SK-N-SH treated with all-trans-retinoic acid at 6 μM for 48 hours (cell line): ENCODE measurements at regions not wholly inside any gene's neighbourhood (a gene's known extent, or its start where the extent isn't known, plus 50 kb on each side); places are given as distances from the start of the nearest gene placed in this dataset.

Source experiments
- ATAC-seq: fragments of 200-7000 bp; cut with Tn5 transposase; 3 replicates; pipeline ENCODE4 v1.9.1; 2020; ENCODE audit warnings: mild to moderate bottlenecking, moderate library complexity
- ARNTL ChIP-seq: fragments of 450-650 bp; formaldehyde crosslinking; IDR thresholded peaks from 2 replicates; pipeline ENCODE4 v1.5.0; 2020; ENCODE audit warnings: low read depth, mild to moderate bottlenecking, moderate library complexity, borderline replicate concordance
- BACH2 ChIP-seq: fragments of 250-450 bp; sonication (Bioruptor Pico); IDR thresholded peaks from 2 replicates; pipeline ENCODE4 v1.9.0; 2021; ENCODE audit warnings: mild to moderate bottlenecking, borderline replicate concordance
- CREB5 ChIP-seq: fragments of 250-450 bp; sonication (Bioruptor Pico); IDR thresholded peaks from 2 replicates; pipeline ENCODE4 v1.5.1; 2020; ENCODE audit warnings: low read depth, mild to moderate bottlenecking, moderate library complexity
- CSDC2 ChIP-seq: fragments of 250-450 bp; sonication (Bioruptor Pico); IDR thresholded peaks from 2 replicates; pipeline ENCODE4 v1.5.0; 2020; ENCODE audit warnings: mild to moderate bottlenecking, moderate library complexity
- CSRNP3 ChIP-seq: fragments of 250-450 bp; sonication (Bioruptor Pico); IDR thresholded peaks from 2 replicates; pipeline ENCODE4 v1.5.1; 2021; ENCODE audit warnings: mild to moderate bottlenecking, moderate library complexity
- ESRRG ChIP-seq: fragments of 250-450 bp; sonication (Bioruptor Pico); IDR thresholded peaks from 2 replicates; pipeline ENCODE4 v1.6.1; 2021; ENCODE audit warnings: mild to moderate bottlenecking
- GLIS3 ChIP-seq: fragments of 250-450 bp; sonication (Bioruptor Pico); IDR thresholded peaks from 2 replicates; pipeline ENCODE4 v1.5.0; 2020; ENCODE audit warnings: mild to moderate bottlenecking, moderate library complexity
- ISL1 ChIP-seq: fragments of 250-450 bp; sonication (Bioruptor Pico); IDR thresholded peaks from 2 replicates; pipeline ENCODE4 v2.1.2; 2022; ENCODE audit warnings: mild to moderate bottlenecking, moderate library complexity
- PATZ1 ChIP-seq: fragments of 250-450 bp; sonication (Bioruptor Pico); IDR thresholded peaks from 2 replicates; pipeline ENCODE4 v1.8.0; 2020; ENCODE audit warnings: mild to moderate bottlenecking, moderate library complexity, borderline replicate concordance
- POU6F1 ChIP-seq: fragments of 250-450 bp; sonication (Bioruptor Pico); IDR thresholded peaks from 2 replicates; pipeline ENCODE4 v1.8.0; 2021; ENCODE audit warnings: low read depth, mild to moderate bottlenecking, moderate library complexity, borderline replicate concordance
- PPARA ChIP-seq: fragments of 250-450 bp; sonication (Bioruptor Pico); IDR thresholded peaks from 2 replicates; pipeline ENCODE4 v1.5.0; 2020; ENCODE audit warnings: mild to moderate bottlenecking, borderline replicate concordance
- RARB ChIP-seq: fragments of 250-450 bp; sonication (Bioruptor Pico); IDR thresholded peaks from 2 replicates; pipeline ENCODE4 v1.8.0; 2021; ENCODE audit warnings: mild to moderate bottlenecking, moderate library complexity
- SNAI2 ChIP-seq: fragments of 250-450 bp; sonication (Bioruptor Pico); IDR thresholded peaks from 2 replicates; pipeline ENCODE4 v1.5.0; 2020; ENCODE audit warnings: mild to moderate bottlenecking, moderate library complexity
- TCF4 ChIP-seq: fragments of 250-450 bp; sonication (Bioruptor Pico); IDR thresholded peaks from 2 replicates; pipeline ENCODE4 v1.8.0; 2021; ENCODE audit warnings: mild to moderate bottlenecking, moderate library complexity, borderline replicate concordance
- ZC3H10 ChIP-seq: fragments of 250-450 bp; sonication (Bioruptor Pico); IDR thresholded peaks from 2 replicates; pipeline ENCODE4 v1.5.1; 2021; ENCODE audit warnings: mild to moderate bottlenecking, moderate library complexity
- ZFP3 ChIP-seq: fragments of 250-450 bp; sonication (Bioruptor Pico); IDR thresholded peaks from 2 replicates; pipeline ENCODE4 v1.5.0; 2020; ENCODE audit warnings: mild to moderate bottlenecking, moderate library complexity
- ZFP30 ChIP-seq: fragments of 450-650 bp; formaldehyde crosslinking; IDR thresholded peaks from 2 replicates; pipeline ENCODE4 v1.5.0; 2022; ENCODE audit warnings: mild to moderate bottlenecking, moderate library complexity
- ZNF70 ChIP-seq: fragments of 450-650 bp; formaldehyde crosslinking; IDR thresholded peaks from 2 replicates; pipeline ENCODE4 v1.5.0; 2020; ENCODE audit warnings: mild to moderate bottlenecking, moderate library complexity

- TF ChIP-seq PATZ1 (CRISPR knock-in tag): no peak
- no peak for TF ChIP-seq GLIS3 (CRISPR knock-in tag)
- no peak for TF ChIP-seq ARNTL (CRISPR knock-in tag)
- no peak for TF ChIP-seq PPARA
These were observed 134.2 kb upstream of the PIK3C3 start (continued) for GRCh38 chr18:41820784-41821183.

GRCh38 chr18:41818381-41819355 lies 136.4 kb upstream of the PIK3C3 start:
- ATAC-seq: no peak

GRCh38 chr18:41814651-41815050 lies 140.4 kb upstream of the PIK3C3 start:
- no peak for TF ChIP-seq SNAI2 (CRISPR knock-in tag)
- no peak for TF ChIP-seq GLIS3 (CRISPR knock-in tag)
- no peak for TF ChIP-seq PPARA
- no peak for TF ChIP-seq BACH2 (CRISPR knock-in tag)
- TF ChIP-seq CSRNP3 (CRISPR knock-in tag): no peak
- TF ChIP-seq TCF4: no peak
- TF ChIP-seq CSDC2 (CRISPR knock-in tag): no peak
- ATAC-seq: no peak

More at GRCh38 chr18:41818381-41819355, 136.4 kb upstream of the PIK3C3 start:
- TF ChIP-seq ISL1 (CRISPR knock-in tag): no peak
- no peak for TF ChIP-seq ZFP3
- no peak for TF ChIP-seq POU6F1
- no peak for TF ChIP-seq PATZ1 (CRISPR knock-in tag)
- no peak for TF ChIP-seq ZNF70 (CRISPR knock-in tag)
- no peak for TF ChIP-seq CSRNP3 (CRISPR knock-in tag)
- no peak for TF ChIP-seq ZFP30 (CRISPR knock-in tag)
- TF ChIP-seq RARB (CRISPR knock-in tag): no peak
- no peak for TF ChIP-seq TCF4
- no peak for TF ChIP-seq CREB5 (CRISPR knock-in tag)
- TF ChIP-seq ZC3H10 (CRISPR knock-in tag): no peak

GRCh38 chr18:41809652-41810051 lies 145.4 kb upstream of the PIK3C3 start:
- ATAC-seq: no peak
- no peak for TF ChIP-seq ESRRG
- TF ChIP-seq CSRNP3 (CRISPR knock-in tag): no peak
- TF ChIP-seq PATZ1 (CRISPR knock-in tag): no peak
- TF ChIP-seq SNAI2 (CRISPR knock-in tag): no peak
- TF ChIP-seq POU6F1: no peak
- no peak for TF ChIP-seq RARB (CRISPR knock-in tag)
